ENCODE measurements at regions not wholly inside any gene's neighbourhood (a gene's known extent, or its start where the extent isn't known, plus 50 kb on each side); places are given as distances from the start of the nearest gene placed in this dataset.

GRCh38 chr6:14824484-14825275 lies 421.2 kb upstream of the JARID2 start:
- no peaks in the 10 kb centered on the region for H3K9me3 Mint-ChIP-seq (ENCODE audit: unreplicated experiment)
- H3K4me1 Mint-ChIP-seq (ENCODE audit: low read depth, unreplicated experiment), result peaks cover 5% of the 10 kb centered on the region
- no peaks in the 10 kb centered on the region for H3K36me3 Mint-ChIP-seq (ENCODE audit: unreplicated experiment)
- DNase-seq, result no peak
- no peak overlapping the region for H3K27ac Mint-ChIP-seq (ENCODE audit: unreplicated experiment)
- no peak overlapping the region for H3K4me3 Mint-ChIP-seq (ENCODE audit: unreplicated experiment)
- no peaks in the 10 kb centered on the region for H3K27me3 Mint-ChIP-seq (ENCODE audit: unreplicated experiment)
- no peak for TF ChIP-seq CTCF (IDR thresholded peaks at IDR 0.05; ENCODE audit: partially characterized antibody, unreplicated experiment)

GRCh38 chr6:14826456-14826855 lies 419.4 kb upstream of the JARID2 start:
- Mint-ChIP-seq H3K9me3 (ENCODE audit: unreplicated experiment) (no peaks in the 10 kb centered on the region), H3K4me3 (ENCODE audit: unreplicated experiment) (no peak overlapping the region), H3K4me1 (ENCODE audit: low read depth, unreplicated experiment) (peaks cover 5% of the 10 kb centered on the region), H3K27ac (ENCODE audit: unreplicated experiment) (no peak overlapping the region), H3K27me3 (ENCODE audit: unreplicated experiment) (no peaks in the 10 kb centered on the region), H3K36me3 (ENCODE audit: unreplicated experiment) (no peaks in the 10 kb centered on the region)
- no peak for DNase-seq
- no peak for TF ChIP-seq CTCF (IDR thresholded peaks at IDR 0.05; ENCODE audit: partially characterized antibody, unreplicated experiment)

- H3K9me3 Mint-ChIP-seq (ENCODE audit: unreplicated experiment), result no peaks in the 10 kb centered on the region
- H3K4me1 Mint-ChIP-seq (ENCODE audit: low read depth, unreplicated experiment), result peaks cover 5% of the 10 kb centered on the region
- H3K27me3 Mint-ChIP-seq (ENCODE audit: unreplicated experiment), result no peaks in the 10 kb centered on the region
- H3K27ac Mint-ChIP-seq (ENCODE audit: unreplicated experiment), result no peak overlapping the region
- no peak for TF ChIP-seq CTCF (IDR thresholded peaks at IDR 0.05; ENCODE audit: partially characterized antibody, unreplicated experiment)
- H3K4me3 Mint-ChIP-seq (ENCODE audit: unreplicated experiment), result no peak overlapping the region
- DNase-seq, result no peak
- H3K36me3 Mint-ChIP-seq (ENCODE audit: unreplicated experiment), result no peaks in the 10 kb centered on the region
These were observed 418.5 kb upstream of the JARID2 start for GRCh38 chr6:14827354-14827753.

GRCh38 chr6:14828201-14828611 lies 417.7 kb upstream of the JARID2 start:
- no peak for DNase-seq
- H3K36me3 Mint-ChIP-seq (ENCODE audit: unreplicated experiment), result no peaks in the 10 kb centered on the region
- H3K27ac Mint-ChIP-seq (ENCODE audit: unreplicated experiment), result no peak overlapping the region
- peaks cover 5% of the 10 kb centered on the region for H3K4me1 Mint-ChIP-seq (ENCODE audit: low read depth, unreplicated experiment)
- TF ChIP-seq CTCF (IDR thresholded peaks at IDR 0.05; ENCODE audit: partially characterized antibody, unreplicated experiment), result no peak
- no peaks in the 10 kb centered on the region for H3K27me3 Mint-ChIP-seq (ENCODE audit: unreplicated experiment)
- no peak overlapping the region for H3K4me3 Mint-ChIP-seq (ENCODE audit: unreplicated experiment)
- H3K9me3 Mint-ChIP-seq (ENCODE audit: unreplicated experiment), result no peaks in the 10 kb centered on the region

- Mint-ChIP-seq H3K9me3 (ENCODE audit: unreplicated experiment) (no peaks in the 10 kb centered on the region), H3K4me3 (ENCODE audit: unreplicated experiment) (no peak overlapping the region), H3K4me1 (ENCODE audit: low read depth, unreplicated experiment) (no peaks in the 10 kb centered on the region), H3K36me3 (ENCODE audit: unreplicated experiment) (no peaks in the 10 kb centered on the region), H3K27ac (ENCODE audit: unreplicated experiment) (no peak overlapping the region), H3K27me3 (ENCODE audit: unreplicated experiment) (no peaks in the 10 kb centered on the region)
- TF ChIP-seq CTCF (IDR thresholded peaks at IDR 0.05; ENCODE audit: partially characterized antibody, unreplicated experiment), result no peak
- DNase-seq, result no peak
These were observed 414.8 kb upstream of the JARID2 start for GRCh38 chr6:14831070-14831469.

Data from glutamatergic neuron (in vitro differentiated cells).